ENCODE measurements at regions not wholly inside any gene's neighbourhood (a gene's known extent, or its start where the extent isn't known, plus 50 kb on each side); places are given as distances from the start of the nearest gene placed in this dataset.

DNA sequence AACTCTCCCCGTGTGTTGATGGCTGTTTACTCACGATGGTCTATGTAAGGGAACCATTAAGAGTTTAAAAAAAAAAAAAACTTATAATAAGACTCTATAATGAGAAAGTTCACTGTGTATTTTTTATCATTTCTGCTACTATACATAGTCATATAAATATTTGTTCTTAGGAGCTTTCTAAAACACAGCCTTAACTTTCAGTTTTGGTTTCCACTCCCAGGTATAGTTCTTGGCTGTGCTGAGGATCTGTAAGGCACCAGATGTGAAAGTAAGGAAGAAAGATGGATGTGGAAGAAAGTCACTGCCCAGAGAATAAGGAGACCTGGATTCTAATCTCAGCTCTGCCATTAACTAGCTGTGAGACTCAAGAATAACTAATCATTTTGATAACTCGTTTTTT is 101.9 kb upstream of the THBS1 start:
- TF ChIP-seq CTCF (IDR thresholded peaks at IDR 0.05) (no peak), POLR2A (IDR thresholded peaks at IDR 0.05) (no peak), EP300 (IDR thresholded peaks at IDR 0.05; ENCODE audit: low read depth) (no peak)

Data from transverse colon (tissue), 3 donors.